Neural cell (in vitro differentiated cells): ENCODE measurements at regions not wholly inside any gene's neighbourhood (a gene's known extent, or its start where the extent isn't known, plus 50 kb on each side); places are given as distances from the start of the nearest gene placed in this dataset.
"Not testable (repeated sequence)": the region's sequence is repeated elsewhere in the genome, so short reads cannot be mapped to it uniquely, and the experiment has no call there.

Source experiments
- H2AFZ ChIP-seq: fragments of 200-600, 300-800 bp; sonication (generic), shearing (Covaris generic); 2 replicates; pipeline ENCODE4 v1.6.0; 2014; ENCODE audit warnings: low read depth, mild to moderate bottlenecking, antibody characterized with exemption, low read length, moderate library complexity
- H3F3A ChIP-seq: fragments of 200-600 bp; shearing (Covaris generic); 2 replicates; pipeline ENCODE4 v1.6.1; 2016; ENCODE audit warnings: mild to moderate bottlenecking, moderate library complexity, mixed read lengths, antibody characterized with exemption, low read length; ENCODE audit not compliant: insufficient read depth, poor library complexity, severe bottlenecking
- H3K27ac ChIP-seq: fragments of 200-600, 300-800 bp; sonication (generic), shearing (Covaris generic); 2 replicates; pipeline ENCODE4 v1.5.1; 2014; ENCODE audit warnings: mild to moderate bottlenecking, low read length, moderate library complexity
- H3K27me3 ChIP-seq: fragments of 300-800, 200-600 bp; sonication (generic), shearing (Covaris generic); 2 replicates; pipeline ENCODE4 v1.6.0; 2014; ENCODE audit warnings: mild to moderate bottlenecking, low read depth, low read length, moderate library complexity; ENCODE audit not compliant: insufficient read depth
- H3K36me3 ChIP-seq: fragments of 300-800, 200-600 bp; sonication (generic), shearing (Covaris generic); 2 replicates; pipeline ENCODE4 v1.5.1; 2014; ENCODE audit warnings: mild to moderate bottlenecking, antibody characterized with exemption, low read length, moderate library complexity; ENCODE audit not compliant: insufficient read depth
- H3K4me2 ChIP-seq: fragments of 300-800, 200-600 bp; sonication (generic), shearing (Covaris generic); 2 replicates; pipeline ENCODE4 v1.6.0; 2014; ENCODE audit warnings: mild to moderate bottlenecking, low read length
- H3K4me3 ChIP-seq: fragments of 300-800, 200-600 bp; sonication (generic), shearing (Covaris generic); 2 replicates; pipeline ENCODE4 v1.5.1; 2014; ENCODE audit warnings: mild to moderate bottlenecking, low read length, moderate library complexity
- H3K79me2 ChIP-seq: fragments of 200-600 bp; shearing (Covaris generic); replicated peaks from 2 replicates; pipeline ENCODE4 v1.6.0; 2014; ENCODE audit warnings: mild to moderate bottlenecking, low read length, moderate library complexity; ENCODE audit not compliant: insufficient read depth
- H3K9ac ChIP-seq: fragments of 300-800, 200-600 bp; sonication (generic), shearing (Covaris generic); 2 replicates; pipeline ENCODE4 v1.6.1; 2016; ENCODE audit warnings: mild to moderate bottlenecking, low read length, mixed read lengths
- H3K9me2 ChIP-seq: fragments of 200-600 bp; shearing (Covaris generic); 2 replicates; pipeline ENCODE4 v1.6.1; 2016; ENCODE audit warnings: mild to moderate bottlenecking, low read length, mixed read lengths; ENCODE audit not compliant: insufficient read depth
- H3K9me3 ChIP-seq: fragments of 200-600, 300-800 bp; sonication (generic), shearing (Covaris generic); 2 replicates; pipeline ENCODE4 v1.6.1; 2016; ENCODE audit warnings: mild to moderate bottlenecking, mixed run types, low read length, moderate library complexity, mixed read lengths
- H4K20me1 ChIP-seq: fragments of 200-600 bp; shearing (Covaris generic); 2 replicates; pipeline ENCODE4 v1.6.1; 2016; ENCODE audit warnings: mild to moderate bottlenecking, mixed run types; ENCODE audit not compliant: insufficient read depth
- CTCF ChIP-seq: fragments of 450-650 bp; IDR thresholded peaks from 2 replicates; pipeline ENCODE4 v1.5.1; 2014; ENCODE audit warnings: antibody characterized with exemption, mild to moderate bottlenecking, moderate library complexity; ENCODE audit not compliant: poor library complexity, severe bottlenecking
- EP300 ChIP-seq: fragments of 450-650 bp; conservative IDR thresholded peaks from 2 replicates; pipeline ENCODE4 v1.6.1; 2014; ENCODE audit warnings: antibody characterized with exemption, mild to moderate bottlenecking, moderate library complexity; ENCODE audit not compliant: poor library complexity, severe bottlenecking
- EZH2 ChIP-seq: fragments of 200-600, 300-800 bp; shearing (Covaris generic), sonication (generic); IDR thresholded peaks from 2 replicates; pipeline ENCODE4 v1.6.1; 2014; ENCODE audit warnings: antibody characterized with exemption, low read length, borderline replicate concordance, mild to moderate bottlenecking; ENCODE audit not compliant: insufficient read depth, poor library complexity, severe bottlenecking
- MXI1 ChIP-seq: fragments of 450-650 bp; conservative IDR thresholded peaks from 2 replicates; pipeline ENCODE4 v1.6.1; 2014; ENCODE audit warnings: antibody characterized with exemption, mild to moderate bottlenecking; ENCODE audit not compliant: poor library complexity, severe bottlenecking
- POLR2AphosphoS5 ChIP-seq: IDR thresholded peaks from 2 replicates; pipeline ENCODE4 v1.6.1; 2012
- RAD21 ChIP-seq: fragments of 450-650 bp; conservative IDR thresholded peaks from 2 replicates; pipeline ENCODE4 v1.6.1; 2014; ENCODE audit warnings: antibody characterized with exemption, mild to moderate bottlenecking, moderate library complexity
- SMC3 ChIP-seq: fragments of 450-650 bp; conservative IDR thresholded peaks from 2 replicates; pipeline ENCODE4 v1.6.1; 2014; ENCODE audit warnings: antibody characterized with exemption, mild to moderate bottlenecking, moderate library complexity; ENCODE audit not compliant: poor library complexity
- TAF1 ChIP-seq: IDR thresholded peaks from 2 replicates; pipeline ENCODE4 v1.6.1; 2012; ENCODE audit warnings: low read depth
- TF ChIP-seq, protein P1 (sequence below): IDR thresholded peaks from 2 replicates; pipeline ENCODE4 v1.6.1; 2012; ENCODE audit warnings: borderline replicate concordance

DNA sequence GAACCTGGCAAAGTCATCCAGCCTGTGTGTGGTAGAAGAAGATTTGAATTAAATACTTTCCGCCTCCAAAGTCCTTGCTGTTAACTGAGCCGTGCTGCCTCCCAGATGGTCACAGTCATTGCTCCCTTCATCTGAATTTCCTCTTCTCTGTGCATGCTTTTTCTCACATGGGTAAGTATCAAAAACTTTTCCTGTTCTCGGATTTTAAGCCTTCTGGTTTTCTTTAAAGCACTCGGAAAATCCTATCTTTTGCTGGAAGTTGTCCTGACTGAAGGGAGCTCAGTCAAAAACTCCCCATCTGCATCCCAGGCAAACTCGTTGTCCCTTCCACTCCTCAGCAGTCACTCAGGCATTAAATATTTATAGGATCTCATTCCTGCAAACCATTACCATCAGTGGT, 290.0 kb upstream of the PIK3R1 start:
- Histone ChIP-seq H4K20me1 (no peaks in the 10 kb centered on the region), H3K79me2 (no peaks in the 10 kb centered on the region), H3K9ac (no peak overlapping the region), H3K9me2 (no peaks in the 10 kb centered on the region), H3K4me3 (no peak overlapping the region), H3K4me2 (no peak overlapping the region), H3F3A (no peaks in the 10 kb centered on the region), H3K27ac (no peak overlapping the region), H3K27me3 (no peaks in the 10 kb centered on the region), H3K9me3 (no peaks in the 10 kb centered on the region), H2AFZ (no peak overlapping the region), H3K36me3 (no peaks in the 10 kb centered on the region)
- TF ChIP-seq TAF1 (no peak), SMC3 (no peak), POLR2AphosphoS5 (no peak), MXI1 (no peak), EP300 (no peak), RAD21 (no peak), EZH2 (no peak), CTCF (no peak)
- TF ChIP-seq, protein P1, sequence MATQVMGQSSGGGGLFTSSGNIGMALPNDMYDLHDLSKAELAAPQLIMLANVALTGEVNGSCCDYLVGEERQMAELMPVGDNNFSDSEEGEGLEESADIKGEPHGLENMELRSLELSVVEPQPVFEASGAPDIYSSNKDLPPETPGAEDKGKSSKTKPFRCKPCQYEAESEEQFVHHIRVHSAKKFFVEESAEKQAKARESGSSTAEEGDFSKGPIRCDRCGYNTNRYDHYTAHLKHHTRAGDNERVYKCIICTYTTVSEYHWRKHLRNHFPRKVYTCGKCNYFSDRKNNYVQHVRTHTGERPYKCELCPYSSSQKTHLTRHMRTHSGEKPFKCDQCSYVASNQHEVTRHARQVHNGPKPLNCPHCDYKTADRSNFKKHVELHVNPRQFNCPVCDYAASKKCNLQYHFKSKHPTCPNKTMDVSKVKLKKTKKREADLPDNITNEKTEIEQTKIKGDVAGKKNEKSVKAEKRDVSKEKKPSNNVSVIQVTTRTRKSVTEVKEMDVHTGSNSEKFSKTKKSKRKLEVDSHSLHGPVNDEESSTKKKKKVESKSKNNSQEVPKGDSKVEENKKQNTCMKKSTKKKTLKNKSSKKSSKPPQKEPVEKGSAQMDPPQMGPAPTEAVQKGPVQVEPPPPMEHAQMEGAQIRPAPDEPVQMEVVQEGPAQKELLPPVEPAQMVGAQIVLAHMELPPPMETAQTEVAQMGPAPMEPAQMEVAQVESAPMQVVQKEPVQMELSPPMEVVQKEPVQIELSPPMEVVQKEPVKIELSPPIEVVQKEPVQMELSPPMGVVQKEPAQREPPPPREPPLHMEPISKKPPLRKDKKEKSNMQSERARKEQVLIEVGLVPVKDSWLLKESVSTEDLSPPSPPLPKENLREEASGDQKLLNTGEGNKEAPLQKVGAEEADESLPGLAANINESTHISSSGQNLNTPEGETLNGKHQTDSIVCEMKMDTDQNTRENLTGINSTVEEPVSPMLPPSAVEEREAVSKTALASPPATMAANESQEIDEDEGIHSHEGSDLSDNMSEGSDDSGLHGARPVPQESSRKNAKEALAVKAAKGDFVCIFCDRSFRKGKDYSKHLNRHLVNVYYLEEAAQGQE = no peak

DNA sequence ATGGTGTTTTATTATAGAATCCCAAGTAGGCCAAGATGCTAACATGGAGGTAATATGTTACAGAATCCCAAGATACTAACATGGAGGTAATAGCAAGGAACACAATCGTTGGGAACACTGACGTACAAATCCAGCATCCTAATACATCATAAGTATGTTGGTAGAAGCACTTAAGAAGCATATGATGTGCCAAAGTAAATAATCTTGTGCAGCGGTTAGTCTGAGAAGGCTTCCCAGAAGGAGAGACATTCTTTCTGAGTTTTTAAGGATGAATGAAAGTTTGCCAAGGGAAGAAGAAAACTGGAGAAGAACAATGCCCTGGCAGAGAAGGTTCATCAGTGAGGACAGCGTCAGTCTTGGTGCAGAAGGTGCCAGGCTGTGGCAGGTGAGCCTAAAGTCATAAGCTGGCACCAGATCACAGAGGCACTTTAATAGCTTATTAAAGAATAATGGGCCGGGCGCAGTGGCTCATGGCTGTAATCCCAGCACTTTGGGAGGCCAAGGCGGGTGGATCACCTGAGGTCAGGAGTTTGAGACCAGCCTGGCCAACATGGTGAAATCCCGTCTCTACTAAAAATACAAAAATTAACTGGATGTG, 294.5 kb upstream of the PIK3R1 start:
- no peak overlapping the region for H3K9ac ChIP-seq
- no peaks in the 10 kb centered on the region for H3K36me3 ChIP-seq
- H3K4me2 ChIP-seq = no peak overlapping the region
- no peaks in the 10 kb centered on the region for H3K27me3 ChIP-seq
- H2AFZ ChIP-seq = no peak overlapping the region
- H3K9me2 ChIP-seq = no peaks in the 10 kb centered on the region
- TF ChIP-seq EZH2 (no peak), SMC3 (no peak), CTCF (no peak), EP300 (no peak), MXI1 (no peak), POLR2AphosphoS5 (no peak), TAF1 (no peak), RAD21 (no peak)
- TF ChIP-seq, protein P1 = no peak
- H3F3A ChIP-seq = no peaks in the 10 kb centered on the region
- no peaks in the 10 kb centered on the region for H3K79me2 ChIP-seq
- no peaks in the 10 kb centered on the region for H4K20me1 ChIP-seq
- no peaks in the 10 kb centered on the region for H3K9me3 ChIP-seq
- no peak overlapping the region for H3K4me3 ChIP-seq
- H3K27ac ChIP-seq = no peak overlapping the region

- not testable (repeated sequence) for H3K4me2 ChIP-seq, H3K27ac ChIP-seq, H4K20me1 ChIP-seq, H3K9ac ChIP-seq, H2AFZ ChIP-seq, H3K4me3 ChIP-seq, H3K36me3 ChIP-seq, H3K9me3 ChIP-seq, H3K9me2 ChIP-seq, H3K79me2 ChIP-seq, H3K27me3 ChIP-seq, H3F3A ChIP-seq
These were observed 296.0 kb upstream of the PIK3R1 start for GRCh38 chr5:67919532-67919931.
